ENCODE measurements at regions not wholly inside any gene's neighbourhood (a gene's known extent, or its start where the extent isn't known, plus 50 kb on each side); places are given as distances from the start of the nearest gene placed in this dataset.
"Not testable (repeated sequence)": the region's sequence is repeated elsewhere in the genome, so short reads cannot be mapped to it uniquely, and the experiment has no call there.

DNA sequence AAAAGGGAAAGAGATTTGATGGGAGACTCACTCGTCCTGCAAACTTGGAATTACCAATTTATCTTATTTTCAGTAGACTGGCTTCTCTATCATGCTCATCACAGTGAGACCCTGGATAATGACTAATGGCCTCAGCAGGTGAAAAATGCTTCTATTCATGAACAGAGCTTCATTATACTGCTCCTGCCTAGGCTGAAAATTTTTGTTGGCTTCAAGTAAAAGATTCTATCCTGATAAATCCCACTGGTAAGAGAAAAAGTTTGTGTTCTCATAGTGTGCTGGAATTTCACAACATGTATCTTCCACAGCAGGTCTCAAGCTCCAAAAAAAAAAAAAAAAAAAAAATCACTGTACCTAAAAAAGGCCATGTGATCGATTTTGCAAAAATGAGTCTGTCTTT, 329.3 kb upstream of the FZD8 start:
- ATAC-seq (no peak), DNase-seq (no peak)
- H3K27ac ChIP-seq (ENCODE audit: low read length): no peak overlapping the region
- Mint-ChIP-seq H3K4me1 (no peaks in the 10 kb centered on the region), H3K36me3 (no peaks in the 10 kb centered on the region), H3K9me3 (peaks cover 6 to 15% of the 10 kb centered on the region in 2 donors), H3K27me3 (ENCODE audit: low read depth in 2 of 2) (no peaks in the 10 kb centered on the region), H3K4me3 (no peak overlapping the region), H3K27ac (no peak overlapping the region)
- TF ChIP-seq, protein P1, sequence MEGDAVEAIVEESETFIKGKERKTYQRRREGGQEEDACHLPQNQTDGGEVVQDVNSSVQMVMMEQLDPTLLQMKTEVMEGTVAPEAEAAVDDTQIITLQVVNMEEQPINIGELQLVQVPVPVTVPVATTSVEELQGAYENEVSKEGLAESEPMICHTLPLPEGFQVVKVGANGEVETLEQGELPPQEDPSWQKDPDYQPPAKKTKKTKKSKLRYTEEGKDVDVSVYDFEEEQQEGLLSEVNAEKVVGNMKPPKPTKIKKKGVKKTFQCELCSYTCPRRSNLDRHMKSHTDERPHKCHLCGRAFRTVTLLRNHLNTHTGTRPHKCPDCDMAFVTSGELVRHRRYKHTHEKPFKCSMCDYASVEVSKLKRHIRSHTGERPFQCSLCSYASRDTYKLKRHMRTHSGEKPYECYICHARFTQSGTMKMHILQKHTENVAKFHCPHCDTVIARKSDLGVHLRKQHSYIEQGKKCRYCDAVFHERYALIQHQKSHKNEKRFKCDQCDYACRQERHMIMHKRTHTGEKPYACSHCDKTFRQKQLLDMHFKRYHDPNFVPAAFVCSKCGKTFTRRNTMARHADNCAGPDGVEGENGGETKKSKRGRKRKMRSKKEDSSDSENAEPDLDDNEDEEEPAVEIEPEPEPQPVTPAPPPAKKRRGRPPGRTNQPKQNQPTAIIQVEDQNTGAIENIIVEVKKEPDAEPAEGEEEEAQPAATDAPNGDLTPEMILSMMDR (IDR thresholded peaks at IDR 0.05): no peak
- 54% methylated on average over 2 of the region's 2 CpGs for WGBS (ENCODE audit: insufficient coverage)
- no peaks in the 10 kb centered on the region for H3K9me3 ChIP-seq (ENCODE audit: control insufficient read depth, insufficient read depth, low read length)
- no peak overlapping the region for H3K4me3 ChIP-seq (ENCODE audit: low read length)
- no peaks in the 10 kb centered on the region for H3K36me3 ChIP-seq (ENCODE audit: control insufficient read depth, insufficient read depth, low read length)
- H3K27me3 ChIP-seq (ENCODE audit: control insufficient read depth, insufficient read depth, low read length): no peaks in the 10 kb centered on the region
- H3K4me1 ChIP-seq (ENCODE audit: control insufficient read depth, insufficient read depth, low read length): no peaks in the 10 kb centered on the region
- intact Hi-C loops (cut with micrococcal nuclease): no loop called here

DNA sequence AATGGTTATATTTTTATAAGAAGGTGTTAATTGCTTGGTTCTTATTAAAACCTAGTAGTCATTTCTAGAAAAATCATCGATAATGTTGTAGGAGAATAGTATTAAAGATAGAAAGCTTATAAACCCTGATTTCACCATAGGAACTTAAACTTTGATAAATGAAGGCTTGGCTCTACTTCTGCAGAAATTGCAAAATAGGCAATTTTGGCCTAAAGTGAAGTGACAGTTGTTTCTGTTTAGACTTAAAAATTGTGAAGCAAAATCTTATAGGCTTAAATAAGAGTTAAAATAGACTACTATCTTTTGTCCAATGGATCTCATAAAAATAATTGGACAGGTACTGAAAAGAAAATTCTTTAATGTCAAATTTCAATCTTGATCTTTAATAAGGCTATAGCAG, 321.6 kb upstream of the FZD8 start:
- H3K27ac Mint-ChIP-seq: no peak overlapping the region
- ATAC-seq (no peak), DNase-seq (no peak)
- H3K4me1 Mint-ChIP-seq: no peaks in the 10 kb centered on the region
- no peaks in the 10 kb centered on the region for H3K27me3 ChIP-seq (ENCODE audit: control insufficient read depth, insufficient read depth, low read length)
- no peaks in the 10 kb centered on the region for H3K36me3 ChIP-seq (ENCODE audit: control insufficient read depth, insufficient read depth, low read length)
- H3K27ac ChIP-seq (ENCODE audit: low read length): no peak overlapping the region
- WGBS (ENCODE audit: insufficient coverage): no CpG with 5 or more reads among the region's 1 CpG
- no peak overlapping the region for H3K4me3 Mint-ChIP-seq
- intact Hi-C loops (cut with micrococcal nuclease): no loop called here
- peaks cover 18% of the 10 kb centered on the region in 2 donors for H3K9me3 Mint-ChIP-seq
- H3K36me3 Mint-ChIP-seq: no peaks in the 10 kb centered on the region
- TF ChIP-seq, protein P1 (IDR thresholded peaks at IDR 0.05): no peak
- no peaks in the 10 kb centered on the region for H3K4me1 ChIP-seq (ENCODE audit: control insufficient read depth, insufficient read depth, low read length)
- H3K27me3 Mint-ChIP-seq (ENCODE audit: low read depth in 2 of 2): no peaks in the 10 kb centered on the region
- H3K9me3 ChIP-seq (ENCODE audit: control insufficient read depth, insufficient read depth, low read length): no peaks in the 10 kb centered on the region
- no peak overlapping the region for H3K4me3 ChIP-seq (ENCODE audit: low read length)

DNA sequence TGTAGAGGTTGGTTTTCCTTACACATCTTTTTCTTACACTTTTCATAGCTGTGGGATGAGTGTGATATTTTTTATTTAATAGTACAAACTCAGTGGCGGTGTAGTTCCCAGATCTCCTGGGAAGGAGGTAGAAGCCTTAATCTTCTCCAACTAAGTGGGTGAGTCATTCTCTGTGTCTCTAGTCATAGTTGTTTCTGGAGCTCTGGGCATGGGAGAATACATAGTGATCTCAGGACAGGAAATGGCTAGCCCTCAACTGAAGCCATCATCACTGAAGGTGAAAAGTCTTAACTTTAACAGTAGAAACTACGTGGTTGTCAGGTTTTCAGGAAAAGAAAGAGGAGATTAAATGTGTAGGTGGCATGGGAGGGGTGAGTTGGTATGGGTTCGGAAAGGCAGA, 319.4 kb upstream of the FZD8 start:
- intact Hi-C loops (cut with micrococcal nuclease): no loop called here
- 70% methylated on average over 3 of the region's 3 CpGs for WGBS (ENCODE audit: insufficient coverage)

DNA sequence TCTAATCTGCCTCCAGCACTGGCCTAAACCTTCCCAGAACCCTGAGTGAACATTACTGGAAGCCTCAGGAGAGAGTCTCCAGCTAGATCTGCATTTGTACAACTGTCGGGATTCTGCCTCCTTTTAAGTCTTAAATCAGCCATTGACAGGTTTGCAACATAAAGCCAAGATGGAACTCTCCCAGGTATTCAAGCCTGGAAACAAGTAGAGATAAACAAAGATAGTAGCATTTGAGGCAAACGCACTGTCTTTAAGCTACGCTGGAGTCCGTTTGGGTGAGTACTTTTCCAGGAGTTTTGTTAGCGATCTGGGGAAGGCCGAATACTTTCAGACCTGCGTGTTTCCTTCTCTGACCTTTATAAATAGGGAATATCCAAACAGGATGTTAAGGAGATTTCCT, 317.2 kb upstream of the FZD8 start:
- Histone ChIP-seq H3K9me3 (ENCODE audit: control insufficient read depth, insufficient read depth, low read length) (no peaks in the 10 kb centered on the region), H3K36me3 (ENCODE audit: control insufficient read depth, insufficient read depth, low read length) (no peaks in the 10 kb centered on the region), H3K27ac (ENCODE audit: low read length) (no peak overlapping the region), H3K4me1 (ENCODE audit: control insufficient read depth, insufficient read depth, low read length) (no peaks in the 10 kb centered on the region), H3K4me3 (ENCODE audit: low read length) (no peak overlapping the region), H3K27me3 (ENCODE audit: control insufficient read depth, insufficient read depth, low read length) (no peaks in the 10 kb centered on the region)
- Mint-ChIP-seq H3K36me3 (no peaks in the 10 kb centered on the region), H3K4me3 (no peak overlapping the region), H3K27ac (no peak overlapping the region), H3K4me1 (no peaks in the 10 kb centered on the region), H3K9me3 (peaks cover 11 to 15% of the 10 kb centered on the region in 2 donors), H3K27me3 (ENCODE audit: low read depth in 2 of 2) (no peaks in the 10 kb centered on the region)
- DNase-seq: no peak
- TF ChIP-seq, protein P1 (IDR thresholded peaks at IDR 0.05): no peak
- ATAC-seq: no peak
- WGBS (ENCODE audit: insufficient coverage): 94% methylated on average over 7 of the region's 7 CpGs
- intact Hi-C loops (cut with micrococcal nuclease): no loop called here

More for the DNA sequence above, 319.4 kb upstream of the FZD8 start:
- H3K36me3 ChIP-seq (ENCODE audit: control insufficient read depth, insufficient read depth, low read length): no peaks in the 10 kb centered on the region
- no peaks in the 10 kb centered on the region for H3K27me3 Mint-ChIP-seq (ENCODE audit: low read depth in 2 of 2)
- no peak overlapping the region for H3K27ac Mint-ChIP-seq
- no peak overlapping the region for H3K27ac ChIP-seq (ENCODE audit: low read length)
- TF ChIP-seq, protein P1 (IDR thresholded peaks at IDR 0.05): no peak
- no peaks in the 10 kb centered on the region for H3K27me3 ChIP-seq (ENCODE audit: control insufficient read depth, insufficient read depth, low read length)
- no peak for DNase-seq
- no peaks in the 10 kb centered on the region for H3K9me3 ChIP-seq (ENCODE audit: control insufficient read depth, insufficient read depth, low read length)
- H3K9me3 Mint-ChIP-seq: peaks cover 13 to 18% of the 10 kb centered on the region in 2 donors
- no peaks in the 10 kb centered on the region for H3K36me3 Mint-ChIP-seq
- H3K4me3 ChIP-seq (ENCODE audit: low read length): no peak overlapping the region
- H3K4me3 Mint-ChIP-seq: no peak overlapping the region
- no peak for ATAC-seq
- no peaks in the 10 kb centered on the region for H3K4me1 Mint-ChIP-seq
- H3K4me1 ChIP-seq (ENCODE audit: control insufficient read depth, insufficient read depth, low read length): no peaks in the 10 kb centered on the region

DNA sequence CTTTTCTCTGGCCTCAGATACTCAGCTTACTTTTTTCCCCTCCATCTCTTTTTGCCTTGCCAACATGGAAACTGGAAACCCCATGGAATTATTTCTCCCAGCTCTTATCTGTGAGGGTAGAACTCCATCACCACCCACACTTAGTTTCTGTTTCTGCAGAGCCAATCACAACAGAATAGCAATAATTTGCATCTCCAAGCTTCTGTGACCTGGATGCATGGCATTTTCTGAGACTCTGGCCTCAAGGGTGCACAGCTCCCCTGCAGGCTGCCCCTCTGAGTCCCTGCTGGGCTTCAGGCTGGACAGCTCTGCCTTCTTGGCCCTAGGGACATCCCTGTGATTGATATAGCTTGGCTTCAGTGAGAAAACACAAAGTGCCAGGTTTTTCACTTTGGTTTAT, 316.5 kb upstream of the FZD8 start:
- H3K27ac ChIP-seq (ENCODE audit: low read length); H3K4me3 ChIP-seq (ENCODE audit: low read length); H3K27me3 ChIP-seq (ENCODE audit: control insufficient read depth, insufficient read depth, low read length); H3K27me3 Mint-ChIP-seq (ENCODE audit: low read depth in 2 of 2); H3K9me3 ChIP-seq (ENCODE audit: control insufficient read depth, insufficient read depth, low read length); DNase-seq; H3K36me3 ChIP-seq (ENCODE audit: control insufficient read depth, insufficient read depth, low read length); intact Hi-C loops (cut with micrococcal nuclease); H3K36me3 Mint-ChIP-seq; ATAC-seq; H3K27ac Mint-ChIP-seq; H3K4me1 Mint-ChIP-seq; H3K4me3 Mint-ChIP-seq; H3K4me1 ChIP-seq (ENCODE audit: control insufficient read depth, insufficient read depth, low read length): not testable (repeated sequence)
- H3K9me3 Mint-ChIP-seq: peaks cover 11 to 15% of the 10 kb centered on the region in 2 donors

All from natural killer cell (primary cell).